Liver (tissue), 8 donors: ENCODE measurements at regions not wholly inside any gene's neighbourhood (a gene's known extent, or its start where the extent isn't known, plus 50 kb on each side); places are given as distances from the start of the nearest gene placed in this dataset.

Source experiments
- DNase-seq: peaks from one replicate; pipeline ENCODE4 v3.0.0-alpha.2; 2017; ENCODE audit warnings: low spot score
- H3K27ac ChIP-seq, 2 donors: one replicate each; pipeline ENCODE4 v1.7.0; 2013; ENCODE audit warnings: inconsistent platforms in 2 of 2, low read length in 2 of 2, control low read depth in 1 of 2, low read depth in 1 of 2, mild to moderate bottlenecking in 1 of 2
- H3K27me3 ChIP-seq, 4 donors: one replicate each; pipeline versions ENCODE4 v1.6.1 to v1.7.0; 2013; ENCODE audit warnings: low read length in 3 of 4, inconsistent platforms in 1 of 4, mild to moderate bottlenecking in 1 of 4, moderate library complexity in 1 of 4; ENCODE audit not compliant: control insufficient read depth in 4 of 4, insufficient read depth in 4 of 4
- H3K36me3 ChIP-seq, 4 donors: one replicate each; pipeline versions ENCODE4 v1.6.1 to v1.7.0; 2013; ENCODE audit warnings: low read length in 3 of 4, mild to moderate bottlenecking in 3 of 4, low read depth in 1 of 4, moderate library complexity in 1 of 4; ENCODE audit not compliant: control insufficient read depth in 4 of 4, insufficient read depth in 3 of 4
- H3K4me1 ChIP-seq, 4 donors: one replicate each; pipeline versions ENCODE4 v1.6.1 to v1.7.0; 2013; ENCODE audit warnings: low read length in 3 of 4, mild to moderate bottlenecking in 3 of 4, moderate library complexity in 1 of 4; ENCODE audit not compliant: control insufficient read depth in 4 of 4, insufficient read depth in 4 of 4
- H3K4me3 ChIP-seq, 3 donors: one replicate each; pipeline versions ENCODE4 v1.6.1 to v1.7.0; 2013; ENCODE audit warnings: low read length in 3 of 3, control low read depth in 1 of 3, low read depth in 1 of 3, mild to moderate bottlenecking in 1 of 3
- H3K9ac ChIP-seq, 2 donors: one replicate each; pipeline ENCODE4 v1.7.0; 2013; ENCODE audit warnings: low read length in 2 of 2, mild to moderate bottlenecking in 2 of 2, moderate library complexity in 2 of 2, control low read depth in 1 of 2, low read depth in 1 of 2
- H3K9me3 ChIP-seq, 4 donors: one replicate each; pipeline versions ENCODE4 v1.6.1 to v1.7.0; 2013; ENCODE audit warnings: low read length in 3 of 4; ENCODE audit not compliant: control insufficient read depth in 4 of 4
- ATF3 ChIP-seq: IDR thresholded peaks from 2 replicates; pipeline ENCODE4 v1.6.1; 2016; ENCODE audit warnings: antibody characterized with exemption
- CTCF ChIP-seq: fragments of 150-350 bp; IDR thresholded peaks from 2 replicates; pipeline ENCODE4 v1.5.1; 2017; ENCODE audit warnings: improper control_type of control experiment, low read depth, low read length; ENCODE audit not compliant: missing input control
- EGR1 ChIP-seq, 2 donors: IDR thresholded peaks; 2 replicates each; pipeline ENCODE4 v1.6.1; 2016 to 2018; ENCODE audit warnings: antibody characterized with exemption in 2 of 2, low read depth in 2 of 2
- FOXA1 ChIP-seq: IDR thresholded peaks from 2 replicates; pipeline ENCODE4 v1.6.1; 2016; ENCODE audit warnings: antibody characterized with exemption
- FOXA2 ChIP-seq: IDR thresholded peaks from 2 replicates; pipeline ENCODE4 v1.6.1; 2016; ENCODE audit warnings: antibody characterized with exemption
- GABPA ChIP-seq, 2 donors: IDR thresholded peaks in 1 of 2; conservative IDR thresholded peaks in 1 of 2; 2 replicates each; pipeline ENCODE4 v1.6.1; 2016; ENCODE audit warnings: antibody characterized with exemption in 2 of 2, mild to moderate bottlenecking in 1 of 2, moderate library complexity in 1 of 2
- HNF4A ChIP-seq, 2 donors: conservative IDR thresholded peaks; 2 replicates each; pipeline ENCODE4 v1.6.1; 2016; ENCODE audit warnings: antibody characterized with exemption in 2 of 2, mild to moderate bottlenecking in 2 of 2
- HNF4G ChIP-seq: IDR thresholded peaks from 2 replicates; pipeline ENCODE4 v1.6.1; 2016; ENCODE audit warnings: antibody characterized with exemption
- JUND ChIP-seq, 2 donors: IDR thresholded peaks; 2 replicates each; pipeline ENCODE4 v1.6.1; 2016; ENCODE audit warnings: antibody characterized with exemption in 2 of 2
- MAX ChIP-seq: IDR thresholded peaks from 2 replicates; pipeline ENCODE4 v1.6.1; 2016; ENCODE audit warnings: antibody characterized with exemption
- NR2F2 ChIP-seq: IDR thresholded peaks from 2 replicates; pipeline ENCODE4 v1.6.1; 2016; ENCODE audit warnings: antibody characterized with exemption
- RAD21 ChIP-seq, 2 donors: IDR thresholded peaks; 2 replicates each; pipeline ENCODE4 v1.6.1; 2016; ENCODE audit warnings: antibody characterized with exemption in 2 of 2, mild to moderate bottlenecking in 2 of 2
- REST ChIP-seq: IDR thresholded peaks from 2 replicates; pipeline ENCODE4 v1.6.1; 2016; ENCODE audit warnings: antibody characterized with exemption, mild to moderate bottlenecking
- RXRA ChIP-seq, 2 donors: IDR thresholded peaks; 2 replicates each; pipeline ENCODE4 v1.6.1; 2017 to 2018; ENCODE audit warnings: antibody characterized with exemption in 2 of 2, mild to moderate bottlenecking in 1 of 2
- SP1 ChIP-seq: IDR thresholded peaks from 2 replicates; pipeline ENCODE4 v1.6.1; 2018; ENCODE audit warnings: antibody characterized with exemption, mild to moderate bottlenecking
- TAF1 ChIP-seq: conservative IDR thresholded peaks from 2 replicates; pipeline ENCODE4 v1.6.1; 2016; ENCODE audit warnings: antibody characterized with exemption, mild to moderate bottlenecking
- YY1 ChIP-seq: IDR thresholded peaks from 2 replicates; pipeline ENCODE4 v1.6.1; 2016; ENCODE audit warnings: antibody characterized with exemption, mild to moderate bottlenecking
- ZBTB33 ChIP-seq: IDR thresholded peaks from 2 replicates; pipeline ENCODE4 v1.6.1; 2016; ENCODE audit warnings: antibody characterized with exemption
- WGBS: extraction: QIAGEN DNeasy Blood & Tissue Kit; methylation state at CpG from one replicate; pipeline ENCODE4 v1.1.7; 2013; 5-methylcytosine and 5-hydroxymethylcytosine counted together
- donor health status: healthy.
- donor health status: healthy.
- donor health status: healthy.
- donor health status: healthy.
- donor health status: healthy.

GRCh38 chr2:204171432-204172144 is 235.0 kb downstream of the ICOS start (continued):
- TF ChIP-seq FOXA1 = no peak
- no peak for TF ChIP-seq HNF4G
- no peak for TF ChIP-seq RAD21 (IDR thresholded peaks at IDR 0.05)
- TF ChIP-seq EGR1 (IDR thresholded peaks at IDR 0.05; ENCODE audit: low read depth in 2 of 2) = no peak
- TF ChIP-seq GABPA (IDR thresholded peaks at IDR 0.05 in 1 of 2, conservative IDR thresholded peaks at IDR 0.05 in 1 of 2) = no peak

GRCh38 chr2:204172145-204172600 is 235.6 kb downstream of the ICOS start:
- Histone ChIP-seq H3K36me3 (no peaks in the 10 kb centered on the region), H3K27me3 (no peaks in the 10 kb centered on the region), H3K9ac (no peak overlapping the region), H3K27ac (no peak overlapping the region), H3K4me1 (no peaks in the 10 kb centered on the region), H3K4me3 (no peak overlapping the region), H3K9me3 (no peaks in the 10 kb centered on the region)
- 66% methylated on average over 7 of the region's 7 CpGs for WGBS
- DNase-seq = no peak
- TF ChIP-seq NR2F2 = no peak
- TF ChIP-seq ATF3 = no peak
- TF ChIP-seq CTCF = no peak
- no peak for TF ChIP-seq ZBTB33
- no peak for TF ChIP-seq FOXA1
- TF ChIP-seq SP1 = no peak
- no peak for TF ChIP-seq GABPA (IDR thresholded peaks at IDR 0.05 in 1 of 2, conservative IDR thresholded peaks at IDR 0.05 in 1 of 2)
- no peak for TF ChIP-seq JUND (IDR thresholded peaks at IDR 0.05)
- no peak for TF ChIP-seq HNF4G
- no peak for TF ChIP-seq MAX
- TF ChIP-seq TAF1 = no peak
- TF ChIP-seq EGR1 (IDR thresholded peaks at IDR 0.05; ENCODE audit: low read depth in 2 of 2) = no peak
- TF ChIP-seq FOXA2 = no peak
- TF ChIP-seq RAD21 (IDR thresholded peaks at IDR 0.05) = no peak
- no peak for TF ChIP-seq YY1
- TF ChIP-seq HNF4A (conservative IDR thresholded peaks at IDR 0.05) = no peak
- no peak for TF ChIP-seq RXRA (IDR thresholded peaks at IDR 0.05)
- TF ChIP-seq REST = no peak
